CD4-positive, alpha-beta T cell (primary cell): ENCODE measurements at regions not wholly inside any gene's neighbourhood (a gene's known extent, or its start where the extent isn't known, plus 50 kb on each side); places are given as distances from the start of the nearest gene placed in this dataset.

Source experiments
- ATAC-seq: fragments of 200-7000 bp; cut with Tn5 transposase; one replicate; pipeline ENCODE4 v1.10.0; 2022; ENCODE audit warnings: mild to moderate bottlenecking; ENCODE audit not compliant: poor library complexity
- CTCF ChIA-PET: fragments of 350-600 bp; sonication (Branson Sonifier 250); formaldehyde crosslinking; loops from one replicate; lab custom pipeline; 2021; ENCODE audit warnings: antibody characterized with exemption, inconsistent platforms; lab: Charles Lee
- POLR2A ChIA-PET: fragments of 350-600 bp; sonication (Branson Sonifier 250); formaldehyde crosslinking; loops from one replicate; lab custom pipeline; 2021; ENCODE audit warnings: antibody characterized with exemption, inconsistent platforms; lab: Charles Lee
- DNase-seq, 14 experiments: peaks; one replicate each; pipeline ENCODE4 v3.0.0-alpha.2; 2013 to 2020; ENCODE audit warnings: mixed read lengths in 2 of 14
- H3K27ac ChIP-seq, 2 donors: one replicate each; pipeline versions ENCODE4 v1.5.1 to v1.7.0; 2013; ENCODE audit warnings: low read length in 2 of 2, low read depth in 1 of 2, mild to moderate bottlenecking in 1 of 2
- H3K27me3 ChIP-seq, 2 experiments: 1 replicate in 1 of 2; 2 replicates in 1 of 2; pipeline versions ENCODE4 v1.6.1 to v1.7.0; 2013; ENCODE audit warnings: low read length in 2 of 2, control low read depth in 1 of 2, mild to moderate bottlenecking in 1 of 2, moderate library complexity in 1 of 2; ENCODE audit not compliant: insufficient read depth in 2 of 2, control insufficient read depth in 1 of 2
- H3K36me3 ChIP-seq: one replicate; pipeline ENCODE4 v1.6.1; 2013; ENCODE audit warnings: low read length, control low read depth; ENCODE audit not compliant: insufficient read depth
- H3K4me1 ChIP-seq: one replicate; pipeline ENCODE4 v1.6.1; 2013; ENCODE audit warnings: low read length, control low read depth; ENCODE audit not compliant: insufficient read depth
- H3K4me3 ChIP-seq: one replicate; pipeline ENCODE4 v1.5.1; 2013; ENCODE audit warnings: mild to moderate bottlenecking, low read length, moderate library complexity
- H3K9me3 ChIP-seq, 2 experiments: 1 replicate in 1 of 2; 2 replicates in 1 of 2; pipeline versions ENCODE4 v1.6.1 to v1.7.0; 2013; ENCODE audit warnings: low read length in 2 of 2, mild to moderate bottlenecking in 2 of 2, control low read depth in 1 of 2, moderate library complexity in 1 of 2; ENCODE audit not compliant: control insufficient read depth in 1 of 2, insufficient read depth in 1 of 2
- H3K27ac Mint-ChIP-seq: one replicate; pipeline ENCODE4 v1.8.0; 2020; ENCODE audit warnings: mixed read lengths
- H3K27me3 Mint-ChIP-seq: one replicate; pipeline ENCODE4 v1.8.0; 2021; ENCODE audit warnings: mixed read lengths
- H3K36me3 Mint-ChIP-seq: one replicate; pipeline ENCODE4 v1.8.0; 2021; ENCODE audit warnings: low read depth, mixed read lengths
- H3K4me1 Mint-ChIP-seq: one replicate; pipeline ENCODE4 v1.8.0; 2021; ENCODE audit warnings: low read depth, mixed read lengths
- H3K4me3 Mint-ChIP-seq: one replicate; pipeline ENCODE4 v1.8.0; 2020; ENCODE audit warnings: mild to moderate bottlenecking, mixed read lengths
- H3K9me3 Mint-ChIP-seq: one replicate; pipeline ENCODE4 v1.8.0; 2020; ENCODE audit warnings: mixed read lengths
- CTCF ChIP-seq: fragments of 200-600 bp; IDR thresholded peaks from one replicate; pipeline ENCODE4 v1.8.0; 2022; ENCODE audit warnings: antibody characterized with exemption, mild to moderate bottlenecking
- intact Hi-C, 2 experiments: fragments of 100-400 bp; cut with DNase I in 1 of 2; cut with micrococcal nuclease in 1 of 2; formaldehyde crosslinking; loops; one replicate each; pipeline versions ENCODE4 v1.15.1 to v1.9.0; 2023 to 2025; cut with DNase I, micrococcal nuclease

GRCh38 chrX:38860106-38861013, 59.1 kb downstream of the MID1IP1 start:
- no peak for TF ChIP-seq CTCF
- intact Hi-C loops = no loop called here
- ATAC-seq = no peak

GRCh38 chrX:38861489-38861888, 60.2 kb downstream of the MID1IP1 start:
- Mint-ChIP-seq H3K36me3 (no peaks in the 10 kb centered on the region), H3K4me1 (no peaks in the 10 kb centered on the region), H3K27me3 (no peaks in the 10 kb centered on the region), H3K9me3 (no peaks in the 10 kb centered on the region), H3K27ac (no peak overlapping the region), H3K4me3 (no peak overlapping the region)
- Histone ChIP-seq H3K4me3 (no peak overlapping the region), H3K27me3 (no peaks in the 10 kb centered on the region), H3K27ac (no peak overlapping the region), H3K36me3 (no peaks in the 10 kb centered on the region), H3K9me3 (no peaks in the 10 kb centered on the region), H3K4me1 (no peaks in the 10 kb centered on the region)
- TF ChIP-seq CTCF = no peak
- ChIA-PET POLR2A (no interaction called here), CTCF (no interaction called here)
- ATAC-seq (no peak), DNase-seq (no peak)
- intact Hi-C loops = no loop called here

More at GRCh38 chrX:38860106-38861013, 59.1 kb downstream of the MID1IP1 start:
- DNase-seq = no peak
- POLR2A ChIA-PET = interaction anchor here (1.2 kb wide), 1 partner anchor 54 kb away, joined by 3 read pairs; no protein-coding TSS in a partner anchor
- Histone ChIP-seq H3K4me3 (no peak overlapping the region), H3K4me1 (no peaks in the 10 kb centered on the region), H3K9me3 (no peaks in the 10 kb centered on the region), H3K36me3 (no peaks in the 10 kb centered on the region), H3K27ac (no peak overlapping the region), H3K27me3 (no peaks in the 10 kb centered on the region)
- CTCF ChIA-PET = no interaction called here
- H3K4me3 Mint-ChIP-seq = no peak overlapping the region
- no peaks in the 10 kb centered on the region for H3K4me1 Mint-ChIP-seq
- H3K9me3 Mint-ChIP-seq = no peaks in the 10 kb centered on the region
- H3K27me3 Mint-ChIP-seq = no peaks in the 10 kb centered on the region
- H3K36me3 Mint-ChIP-seq = no peaks in the 10 kb centered on the region
- H3K27ac Mint-ChIP-seq = no peak overlapping the region

GRCh38 chrX:38862100-38862499, 60.8 kb downstream of the MID1IP1 start:
- no peak for TF ChIP-seq CTCF
- Mint-ChIP-seq H3K27me3 (no peaks in the 10 kb centered on the region), H3K27ac (no peak overlapping the region), H3K4me3 (no peak overlapping the region), H3K36me3 (no peaks in the 10 kb centered on the region), H3K4me1 (no peaks in the 10 kb centered on the region), H3K9me3 (no peaks in the 10 kb centered on the region)
- Histone ChIP-seq H3K27me3 (no peaks in the 10 kb centered on the region), H3K36me3 (no peaks in the 10 kb centered on the region), H3K27ac (no peak overlapping the region), H3K4me1 (no peaks in the 10 kb centered on the region), H3K9me3 (no peaks in the 10 kb centered on the region), H3K4me3 (no peak overlapping the region)
- ATAC-seq = no peak
- ChIA-PET POLR2A (no interaction called here), CTCF (no interaction called here)
- DNase-seq = no peak
- intact Hi-C loops = no loop called here
